HL-60 (cell line): ENCODE measurements at regions not wholly inside any gene's neighbourhood (a gene's known extent, or its start where the extent isn't known, plus 50 kb on each side); places are given as distances from the start of the nearest gene placed in this dataset.

Source experiments
- DNase-seq, 2 experiments: peaks; one replicate each; pipeline ENCODE4 v3.0.0-alpha.2; 2010 to 2020; ENCODE audit warnings: low read depth in 1 of 2, low spot score in 1 of 2
- H3K27ac ChIP-seq: fragments of 250-450 bp; sonication (Bioruptor Pico); replicated peaks from 2 replicates; pipeline ENCODE4 v1.5.1; 2020; ENCODE audit warnings: mild to moderate bottlenecking, moderate library complexity
- H3K27me3 ChIP-seq: fragments of 250-450 bp; sonication (Bioruptor Pico); 2 replicates; pipeline ENCODE4 v1.5.1; 2021; ENCODE audit warnings: mild to moderate bottlenecking, moderate library complexity; ENCODE audit not compliant: insufficient read depth, poor library complexity, severe bottlenecking
- H3K4me3 ChIP-seq: replicated peaks from 2 replicates; pipeline ENCODE4 v1.5.1; 2011; ENCODE audit warnings: mild to moderate bottlenecking, control low read depth, low read length; ENCODE audit not compliant: insufficient read depth
- GABPA ChIP-seq: IDR thresholded peaks from 2 replicates; pipeline ENCODE4 v1.6.1; 2012; ENCODE audit warnings: low read depth
- POLR2AphosphoS5 ChIP-seq: IDR thresholded peaks from 2 replicates; pipeline ENCODE4 v1.6.1; 2012; ENCODE audit warnings: low read depth
- SPI1 ChIP-seq: IDR thresholded peaks from 2 replicates; pipeline ENCODE4 v1.6.1; 2012; ENCODE audit warnings: low read depth, mild to moderate bottlenecking, borderline replicate concordance
- TF ChIP-seq, protein P1 (sequence below): IDR thresholded peaks from one replicate; pipeline ENCODE4 v1.5.1; 2011; ENCODE audit warnings: low read length, control low read depth, inconsistent platforms; ENCODE audit not compliant: insufficient read depth
- TF ChIP-seq, protein P2 (sequence below): IDR thresholded peaks from 2 replicates; pipeline ENCODE4 v1.6.1; 2012; ENCODE audit warnings: low read depth; ENCODE audit not compliant: insufficient replicate concordance

DNA sequence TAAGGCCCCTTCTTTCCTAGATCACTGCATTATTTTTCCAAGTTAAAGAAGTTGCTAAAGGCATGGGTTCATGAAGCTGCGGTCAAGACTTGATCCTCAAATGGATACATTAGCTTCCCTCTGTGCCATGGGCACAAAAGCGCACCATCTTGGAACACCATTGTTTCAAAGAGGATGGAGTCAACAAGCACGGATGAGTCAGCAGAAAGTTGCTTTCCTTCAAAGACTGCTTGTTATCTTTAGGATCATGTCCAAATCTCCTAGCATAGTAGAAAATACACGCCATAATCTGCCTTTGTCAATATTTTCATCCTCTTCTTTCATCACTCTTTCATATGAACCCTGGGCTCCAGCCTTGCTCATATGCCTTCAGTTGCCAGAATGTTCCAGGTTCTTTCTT, 226.8 kb upstream of the GATB start:
- no peaks in the 10 kb centered on the region for H3K27me3 ChIP-seq
- H3K27ac ChIP-seq: no peak overlapping the region
- no peak overlapping the region for H3K4me3 ChIP-seq
- DNase-seq: no peak
- TF ChIP-seq GABPA (no peak), SPI1 (no peak), POLR2AphosphoS5 (no peak)
- TF ChIP-seq, protein P1, sequence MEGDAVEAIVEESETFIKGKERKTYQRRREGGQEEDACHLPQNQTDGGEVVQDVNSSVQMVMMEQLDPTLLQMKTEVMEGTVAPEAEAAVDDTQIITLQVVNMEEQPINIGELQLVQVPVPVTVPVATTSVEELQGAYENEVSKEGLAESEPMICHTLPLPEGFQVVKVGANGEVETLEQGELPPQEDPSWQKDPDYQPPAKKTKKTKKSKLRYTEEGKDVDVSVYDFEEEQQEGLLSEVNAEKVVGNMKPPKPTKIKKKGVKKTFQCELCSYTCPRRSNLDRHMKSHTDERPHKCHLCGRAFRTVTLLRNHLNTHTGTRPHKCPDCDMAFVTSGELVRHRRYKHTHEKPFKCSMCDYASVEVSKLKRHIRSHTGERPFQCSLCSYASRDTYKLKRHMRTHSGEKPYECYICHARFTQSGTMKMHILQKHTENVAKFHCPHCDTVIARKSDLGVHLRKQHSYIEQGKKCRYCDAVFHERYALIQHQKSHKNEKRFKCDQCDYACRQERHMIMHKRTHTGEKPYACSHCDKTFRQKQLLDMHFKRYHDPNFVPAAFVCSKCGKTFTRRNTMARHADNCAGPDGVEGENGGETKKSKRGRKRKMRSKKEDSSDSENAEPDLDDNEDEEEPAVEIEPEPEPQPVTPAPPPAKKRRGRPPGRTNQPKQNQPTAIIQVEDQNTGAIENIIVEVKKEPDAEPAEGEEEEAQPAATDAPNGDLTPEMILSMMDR: no peak
- TF ChIP-seq, protein P2, sequence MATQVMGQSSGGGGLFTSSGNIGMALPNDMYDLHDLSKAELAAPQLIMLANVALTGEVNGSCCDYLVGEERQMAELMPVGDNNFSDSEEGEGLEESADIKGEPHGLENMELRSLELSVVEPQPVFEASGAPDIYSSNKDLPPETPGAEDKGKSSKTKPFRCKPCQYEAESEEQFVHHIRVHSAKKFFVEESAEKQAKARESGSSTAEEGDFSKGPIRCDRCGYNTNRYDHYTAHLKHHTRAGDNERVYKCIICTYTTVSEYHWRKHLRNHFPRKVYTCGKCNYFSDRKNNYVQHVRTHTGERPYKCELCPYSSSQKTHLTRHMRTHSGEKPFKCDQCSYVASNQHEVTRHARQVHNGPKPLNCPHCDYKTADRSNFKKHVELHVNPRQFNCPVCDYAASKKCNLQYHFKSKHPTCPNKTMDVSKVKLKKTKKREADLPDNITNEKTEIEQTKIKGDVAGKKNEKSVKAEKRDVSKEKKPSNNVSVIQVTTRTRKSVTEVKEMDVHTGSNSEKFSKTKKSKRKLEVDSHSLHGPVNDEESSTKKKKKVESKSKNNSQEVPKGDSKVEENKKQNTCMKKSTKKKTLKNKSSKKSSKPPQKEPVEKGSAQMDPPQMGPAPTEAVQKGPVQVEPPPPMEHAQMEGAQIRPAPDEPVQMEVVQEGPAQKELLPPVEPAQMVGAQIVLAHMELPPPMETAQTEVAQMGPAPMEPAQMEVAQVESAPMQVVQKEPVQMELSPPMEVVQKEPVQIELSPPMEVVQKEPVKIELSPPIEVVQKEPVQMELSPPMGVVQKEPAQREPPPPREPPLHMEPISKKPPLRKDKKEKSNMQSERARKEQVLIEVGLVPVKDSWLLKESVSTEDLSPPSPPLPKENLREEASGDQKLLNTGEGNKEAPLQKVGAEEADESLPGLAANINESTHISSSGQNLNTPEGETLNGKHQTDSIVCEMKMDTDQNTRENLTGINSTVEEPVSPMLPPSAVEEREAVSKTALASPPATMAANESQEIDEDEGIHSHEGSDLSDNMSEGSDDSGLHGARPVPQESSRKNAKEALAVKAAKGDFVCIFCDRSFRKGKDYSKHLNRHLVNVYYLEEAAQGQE: no peak

GRCh38 chr4:151983854-151984253, 223.0 kb upstream of the GATB start:
- no peaks in the 10 kb centered on the region for H3K27me3 ChIP-seq
- no peak overlapping the region for H3K27ac ChIP-seq
- no peak for DNase-seq
- TF ChIP-seq SPI1: no peak
- TF ChIP-seq, protein P1: no peak
- TF ChIP-seq, protein P2: no peak
- TF ChIP-seq GABPA: no peak
- no peak for TF ChIP-seq POLR2AphosphoS5
- H3K4me3 ChIP-seq: no peak overlapping the region

DNA sequence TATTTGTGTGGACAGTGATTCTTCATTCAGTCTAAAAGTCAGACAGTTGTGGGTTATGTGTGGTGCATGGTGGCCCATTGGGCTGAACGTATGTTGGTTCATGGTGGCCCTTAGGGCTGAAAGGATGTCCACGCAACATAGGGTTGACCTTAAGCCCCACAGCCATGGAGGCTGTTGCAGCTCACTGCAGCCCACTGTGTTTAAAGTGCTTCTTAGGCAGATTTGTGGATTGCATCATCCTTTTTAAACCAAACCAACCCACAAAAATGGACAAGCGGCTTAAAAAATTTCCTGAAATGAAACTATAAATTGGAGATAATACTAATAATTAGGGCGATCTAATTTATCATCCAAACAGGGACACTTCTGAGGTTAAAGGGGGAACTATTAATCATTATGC, 219.0 kb upstream of the GATB start:
- Histone ChIP-seq H3K27me3 (no peaks in the 10 kb centered on the region), H3K4me3 (no peak overlapping the region), H3K27ac (no peak overlapping the region)
- DNase-seq: no peak
- TF ChIP-seq, protein P1: no peak
- TF ChIP-seq SPI1 (no peak), GABPA (no peak), POLR2AphosphoS5 (no peak)

- Histone ChIP-seq H3K4me3 (no peak overlapping the region), H3K27me3 (no peaks in the 10 kb centered on the region), H3K27ac (no peak overlapping the region)
- no peak for DNase-seq
- TF ChIP-seq POLR2AphosphoS5 (no peak), GABPA (no peak), SPI1 (no peak)
- TF ChIP-seq, protein P1: no peak
- TF ChIP-seq, protein P2: no peak
Observed at GRCh38 chr4:151968643-151969042, 207.8 kb upstream of the GATB start.
